ENCODE measurements at regions not wholly inside any gene's neighbourhood (a gene's known extent, or its start where the extent isn't known, plus 50 kb on each side); places are given as distances from the start of the nearest gene placed in this dataset.

- Histone ChIP-seq H3K27me3 (ENCODE audit: control insufficient read depth in 2 of 2, insufficient read depth in 2 of 2, low read length in 2 of 2) (no peaks in the 10 kb centered on the region), H3K4me3 (no peak overlapping the region), H2AFZ (ENCODE audit: low read depth, low read length) (peak overlapping the region; percentile 94), H3K36me3 (ENCODE audit: control insufficient read depth, insufficient read depth, low read length) (no peaks in the 10 kb centered on the region), H3K9me1 (ENCODE audit: control insufficient read depth, insufficient read depth, low read length) (no peaks in the 10 kb centered on the region), H3K79me2 (ENCODE audit: control insufficient read depth, insufficient read depth, low read length) (no peaks in the 10 kb centered on the region), H3K4me2 (ENCODE audit: insufficient read depth, low read length) (no peak overlapping the region), H3K9me3 (replicated peaks; ENCODE audit: control insufficient read depth, insufficient read depth, low read depth, low read length) (no peaks in the 10 kb centered on the region), H4K20me1 (replicated peaks; ENCODE audit: control insufficient read depth, insufficient read depth, low read length) (no peaks in the 10 kb centered on the region), H3K27ac (ENCODE audit: extremely low read depth, low read depth, low read length) (no peak overlapping the region), H3K4me1 (replicated peaks in 1 of 2; ENCODE audit: control insufficient read depth in 2 of 2, insufficient read depth in 2 of 2, low read length in 2 of 2) (peaks cover 0 to 9% of the 10 kb centered on the region in 2 experiments; a peak in 2 of 5 replicates), H3K9ac (ENCODE audit: insufficient read depth in 1 of 2, low read depth in 2 of 2, low read length in 2 of 2) (no peak overlapping the region)
- CTCF ChIA-PET (ENCODE audit: low intra/inter-chr PET ratio): no interaction called here
- ATAC-seq (no peak), FAIRE-seq (no peak), DNase-seq (ENCODE audit: extremely low read depth in 1 of 4, low spot score in 3 of 4) (no peak)
- POLR2A ChIA-PET: interaction anchor here (0.6 to 1.3 kb wide), 2 partner anchors 14 to 335 kb away, joined by 3 to 4 read pairs; no protein-coding TSS in a partner anchor
- WGBS (ENCODE audit: insufficient coverage, low coverage, missing lambda C conversion rate): 67% methylated on average over 2 of the region's 2 CpGs
- no TSS peak for BruUV-seq (replicated peaks)
- in situ Hi-C loops (cut with MboI): no loop called here
- intact Hi-C loops (cut with micrococcal nuclease): no loop called here
- TF ChIP-seq YY1 (IDR thresholded peaks at IDR 0.05; ENCODE audit: borderline replicate concordance in 1 of 3, control insufficient read depth in 1 of 3, extremely low read depth in 1 of 3, insufficient read depth in 3 of 3, insufficient read length in 1 of 3, insufficient replicate concordance in 2 of 3, low read depth in 1 of 3, low read length in 2 of 3) (no peak), AFF4 (CRISPR knock-in tag; IDR thresholded peaks at IDR 0.05) (no peak), ZNF224 (CRISPR knock-in tag; IDR thresholded peaks at IDR 0.05) (no peak), HNRNPUL1 (IDR thresholded peaks at IDR 0.05; ENCODE audit: low read length) (no peak), POLR3A (IDR thresholded peaks at IDR 0.05; ENCODE audit: borderline replicate concordance, extremely low read depth, insufficient read depth, insufficient read length) (no peak), HES1 (IDR thresholded peaks at IDR 0.05; ENCODE audit: low read depth) (no peak), THRB (CRISPR knock-in tag; conservative IDR thresholded peaks at IDR 0.05) (no peak), USF2 (CRISPR knock-in tag; IDR thresholded peaks at IDR 0.05) (no peak), NR2C1 (IDR thresholded peaks at IDR 0.05) (no peak), NR2C1 (tag; IDR thresholded peaks at IDR 0.05) (no peak), SRSF1 (IDR thresholded peaks at IDR 0.05; ENCODE audit: low read depth, low read length) (no peak), ZNF324 (CRISPR knock-in tag; IDR thresholded peaks at IDR 0.05) (no peak), HMG20A (CRISPR knock-in tag; conservative IDR thresholded peaks at IDR 0.05) (no peak), L3MBTL2 (IDR thresholded peaks at IDR 0.05) (no peak), ZC3H4 (CRISPR knock-in tag; IDR thresholded peaks at IDR 0.05; ENCODE audit: borderline replicate concordance) (no peak), ZNF717 (CRISPR knock-in tag; IDR thresholded peaks at IDR 0.05) (no peak), MAFF (IDR thresholded peaks at IDR 0.05; ENCODE audit: low read length) (no peak), GABPB1 (CRISPR knock-in tag; IDR thresholded peaks at IDR 0.05) (no peak)
Measured at GRCh38 chr6:11952316-11952715, 59.8 kb upstream of the HIVEP1 start.

All from K562 (cell line).